Heart left ventricle (tissue), 16 donors: ENCODE measurements at regions not wholly inside any gene's neighbourhood (a gene's known extent, or its start where the extent isn't known, plus 50 kb on each side); places are given as distances from the start of the nearest gene placed in this dataset.

ENCODE experiments used
- ATAC-seq, 4 donors: fragments of 200-7000 bp; cut with Tn5 transposase; one replicate each; pipeline ENCODE4 v1.9.1; 2020 to 2022; ENCODE audit warnings: moderate library complexity in 4 of 4, mild to moderate bottlenecking in 3 of 4, moderate number of reproducible peaks in 1 of 4
- DNase-seq, 5 donors: peaks; one replicate each; pipeline ENCODE4 v3.0.0-alpha.2; 2020
- H3K27ac ChIP-seq, 12 donors: fragments of 200-600 bp; sonication (generic) in 4 of 12; one replicate each; pipeline versions ENCODE4 v1.5.0 to v1.8.0; 2016 to 2022; ENCODE audit warnings: mild to moderate bottlenecking in 2 of 12
- H3K27me3 ChIP-seq, 9 donors: fragments of 200-600 bp; sonication (generic) in 2 of 9; one replicate each; pipeline versions ENCODE4 v1.5.1 to v1.8.0; 2016 to 2022; ENCODE audit warnings: mild to moderate bottlenecking in 3 of 9
- H3K36me3 ChIP-seq, 9 donors: fragments of 200-600 bp; sonication (generic) in 2 of 9; one replicate each; pipeline versions ENCODE4 v1.5.0 to v1.8.0; 2018 to 2022; ENCODE audit warnings: mild to moderate bottlenecking in 2 of 9
- H3K4me1 ChIP-seq, 12 donors: fragments of 200-600 bp; sonication (generic) in 4 of 12; one replicate each; pipeline versions ENCODE4 v1.5.0 to v1.8.0; 2016 to 2022; ENCODE audit warnings: mild to moderate bottlenecking in 3 of 12
- H3K4me3 ChIP-seq, 12 donors: fragments of 200-600 bp; sonication (generic) in 4 of 12; one replicate each; pipeline versions ENCODE4 v1.5.0 to v1.8.0; 2017 to 2022; ENCODE audit warnings: mild to moderate bottlenecking in 9 of 12, moderate library complexity in 4 of 12
- H3K9me3 ChIP-seq, 12 donors: fragments of 200-600 bp; sonication (generic) in 4 of 12; one replicate each; pipeline versions ENCODE4 v1.5.0 to v1.8.0; 2016 to 2022; ENCODE audit warnings: mild to moderate bottlenecking in 1 of 12
- POLR2A ChIP-seq, 2 donors: fragments of 450-650 bp; IDR thresholded peaks; one replicate each; pipeline ENCODE4 v1.6.1; 2017; ENCODE audit warnings: antibody characterized with exemption in 2 of 2, mild to moderate bottlenecking in 2 of 2, moderate library complexity in 2 of 2
- WGBS, 4 donors: extraction: QIAGEN DNeasy Blood & Tissue Kit in 2 of 4; methylation state at CpG; one replicate each; pipeline versions ENCODE4 v1.1.5 to v1.1.7; 2013 to 2018; 5-methylcytosine and 5-hydroxymethylcytosine counted together
- intact Hi-C, 10 donors: fragments of 100-400 bp; cut with DNase I; formaldehyde crosslinking; loops; one replicate each; pipeline versions ENCODE4 v1.11.1 to v1.14.2; 2022
- TF ChIP-seq, protein P1 (sequence below), 12 donors: fragments of 200-600 bp; sonication (generic) in 4 of 12; IDR thresholded peaks; one replicate each; pipeline versions ENCODE4 v1.5.0 to v1.8.0; 2018 to 2022; ENCODE audit warnings: antibody characterized with exemption in 12 of 12, mild to moderate bottlenecking in 5 of 12
- donor health status: ischemic (EF 13 %, LVEDD 7.1; RV severe dilation, severe dysfunction).
- donor health status: healthy with polysubstance abuse.
- donor health status: DM: no; HTN: yes; CAD: no.
- donor health status: DM: no; HTN: no; CAD: no.
- donor health status: ischemic (EF 25% LVEDD 6.9; RV normal size, moderate dysfunction).
- donor health status: ischemic (EF 25% LVEDD 5.7; RV mildly dilated, moderate dysfunction).
- donor health status: healthy.
- donor health status: DM: yes; HTN: yes; CAD: no.
- donor health status: ischemic (EF 35%, LVEDD 5.7; RV mildly dilated, moderate dysfunction).
- donor health status: nonischemic (EF 11% LVEDD 7.7; RV severe dilation, severe dysfunction).
- donor health status: DM: yes; HTN: yes; CAD: no.
- donor health status: PGD.
- donor health status: ischemic (EF 29% LVEDD 5.4; RV normal size, mild dysfunction).
- donor health status: nonischemic (EF 23%, LVEDD 6.1; RV moderate dilation, normal function).

DNA sequence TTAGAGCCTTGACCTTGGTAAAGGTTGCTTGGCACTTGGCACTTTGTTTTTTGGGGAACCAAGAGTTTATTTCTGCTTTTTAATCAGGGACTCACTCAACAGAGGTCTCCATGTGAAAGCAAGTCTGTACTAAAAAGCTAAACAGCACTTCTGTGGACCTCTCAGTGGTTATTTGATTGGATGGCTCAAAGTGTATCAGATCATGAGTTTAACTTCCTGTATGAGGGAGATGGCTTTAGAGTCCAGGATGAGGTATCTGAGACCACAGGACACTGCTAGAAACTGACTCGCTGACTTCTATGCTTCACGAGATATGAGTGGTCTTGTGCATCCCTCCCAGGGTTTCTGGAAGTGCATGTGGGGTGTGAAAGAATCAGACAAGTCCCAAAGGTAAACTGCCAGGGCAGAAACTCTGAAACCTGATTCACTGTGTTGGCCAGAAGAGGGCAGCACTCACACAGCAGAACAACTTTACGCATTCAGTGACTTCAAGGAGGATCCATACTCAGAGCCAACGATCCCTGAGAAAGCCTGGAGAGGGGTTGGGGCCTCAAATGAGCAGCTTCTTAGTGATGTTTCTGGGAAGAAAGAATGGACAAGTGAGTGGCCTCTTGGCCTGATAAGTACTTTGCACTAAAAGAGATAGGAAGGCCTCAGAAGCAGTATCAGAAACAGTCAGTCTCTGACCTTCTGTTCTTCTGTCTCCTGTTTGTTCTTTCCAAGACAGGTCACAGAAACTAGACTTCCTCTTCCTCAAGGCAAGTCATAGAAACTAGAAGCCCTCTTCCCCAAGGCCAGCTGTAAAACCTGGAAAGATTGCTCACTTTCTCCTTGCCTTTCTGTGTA lies 220.3 kb upstream of the CXCL13 start:
- Histone ChIP-seq H3K36me3 (no peaks in the 10 kb centered on the region), H3K4me3 (no peak overlapping the region), H3K27me3 (no peaks in the 10 kb centered on the region), H3K4me1 (peaks cover 0 to 5% (median 0%) of the 10 kb centered on the region in 12 donors), H3K9me3 (no peaks in the 10 kb centered on the region), H3K27ac (no peak overlapping the region)
- peak; percentile 61 to 83 (median 78) for ATAC-seq
- peak in 4 of 5 donors; percentile 43 to 60 (median 52) for DNase-seq
- 2 to 7% (median 6%) methylated on average over 4 of the region's 4 CpGs for WGBS, 4 donors
- TF ChIP-seq, protein P1, sequence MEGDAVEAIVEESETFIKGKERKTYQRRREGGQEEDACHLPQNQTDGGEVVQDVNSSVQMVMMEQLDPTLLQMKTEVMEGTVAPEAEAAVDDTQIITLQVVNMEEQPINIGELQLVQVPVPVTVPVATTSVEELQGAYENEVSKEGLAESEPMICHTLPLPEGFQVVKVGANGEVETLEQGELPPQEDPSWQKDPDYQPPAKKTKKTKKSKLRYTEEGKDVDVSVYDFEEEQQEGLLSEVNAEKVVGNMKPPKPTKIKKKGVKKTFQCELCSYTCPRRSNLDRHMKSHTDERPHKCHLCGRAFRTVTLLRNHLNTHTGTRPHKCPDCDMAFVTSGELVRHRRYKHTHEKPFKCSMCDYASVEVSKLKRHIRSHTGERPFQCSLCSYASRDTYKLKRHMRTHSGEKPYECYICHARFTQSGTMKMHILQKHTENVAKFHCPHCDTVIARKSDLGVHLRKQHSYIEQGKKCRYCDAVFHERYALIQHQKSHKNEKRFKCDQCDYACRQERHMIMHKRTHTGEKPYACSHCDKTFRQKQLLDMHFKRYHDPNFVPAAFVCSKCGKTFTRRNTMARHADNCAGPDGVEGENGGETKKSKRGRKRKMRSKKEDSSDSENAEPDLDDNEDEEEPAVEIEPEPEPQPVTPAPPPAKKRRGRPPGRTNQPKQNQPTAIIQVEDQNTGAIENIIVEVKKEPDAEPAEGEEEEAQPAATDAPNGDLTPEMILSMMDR (IDR thresholded peaks at IDR 0.05) = peak; percentile 63 to 89 (median 80)
- no peak for TF ChIP-seq POLR2A (IDR thresholded peaks at IDR 0.05)
- intact Hi-C loops = loop anchor here (1.0 to 10.0 kb wide), 12 partner anchors 47 to 313 kb away; partner anchors contain the start of gene CXCL13 (in 1 of the 10)

DNA sequence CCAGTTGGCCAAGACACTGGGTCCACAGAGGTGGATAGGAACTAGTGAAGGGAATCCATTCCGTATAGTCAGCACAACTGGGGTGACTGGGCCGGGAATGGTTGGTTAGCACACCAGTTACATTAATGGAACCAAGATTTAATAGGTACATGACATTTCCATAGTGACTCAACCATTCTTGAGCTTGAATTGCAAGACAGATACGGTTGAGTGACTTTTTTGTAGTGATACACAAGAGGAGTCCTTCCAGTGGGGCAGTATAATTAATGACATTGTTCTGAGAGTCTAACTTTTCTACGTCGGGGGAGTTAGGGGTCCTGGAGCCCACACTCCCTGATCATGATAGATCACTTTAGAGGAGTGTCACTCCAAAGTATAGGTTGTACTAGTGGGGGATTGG lies 211.6 kb upstream of the CXCL13 start:
- Histone ChIP-seq H3K27ac (no peak overlapping the region), H3K9me3 (no peaks in the 10 kb centered on the region), H3K36me3 (no peaks in the 10 kb centered on the region), H3K4me3 (no peak overlapping the region), H3K4me1 (no peaks in the 10 kb centered on the region), H3K27me3 (no peaks in the 10 kb centered on the region)
- 77 to 90% (median 82%) methylated on average over 5 of the region's 5 CpGs for WGBS, 4 donors
- intact Hi-C loops = no loop called here
- TF ChIP-seq, protein P1 (IDR thresholded peaks at IDR 0.05) = no peak
- no peak for TF ChIP-seq POLR2A (IDR thresholded peaks at IDR 0.05)
- DNase-seq = no peak
- no peak for ATAC-seq

DNA sequence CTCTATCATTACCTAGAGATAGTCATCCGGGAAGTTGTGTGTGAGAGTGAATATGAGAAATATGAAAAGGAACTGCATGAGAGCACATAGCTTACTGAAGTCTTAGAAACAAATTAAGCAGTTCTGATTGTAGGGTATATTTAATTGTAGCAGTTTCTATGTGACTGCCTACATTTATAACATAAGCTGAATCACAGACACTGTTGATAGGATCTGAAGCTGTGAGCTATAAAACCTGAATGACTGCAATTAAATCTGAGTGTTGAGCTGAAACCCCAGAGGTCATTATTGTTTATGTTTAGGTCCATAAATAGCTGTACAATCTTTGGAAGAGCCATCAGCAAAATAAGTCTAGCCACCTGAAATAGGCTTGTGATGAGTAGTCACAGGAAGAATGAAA lies 210.1 kb upstream of the CXCL13 start:
- Histone ChIP-seq H3K36me3 (no peaks in the 10 kb centered on the region), H3K4me1 (no peaks in the 10 kb centered on the region), H3K27me3 (no peaks in the 10 kb centered on the region), H3K27ac (no peak overlapping the region), H3K9me3 (no peaks in the 10 kb centered on the region), H3K4me3 (no peak overlapping the region)
- DNase-seq (no peak), ATAC-seq (no peak)
- TF ChIP-seq, protein P1 (IDR thresholded peaks at IDR 0.05) = no peak
- TF ChIP-seq POLR2A (IDR thresholded peaks at IDR 0.05) = no peak
- intact Hi-C loops = no loop called here
- WGBS, 4 donors = 73 to 82% (median 76%) methylated on average over 1 of the region's 1 CpG

DNA sequence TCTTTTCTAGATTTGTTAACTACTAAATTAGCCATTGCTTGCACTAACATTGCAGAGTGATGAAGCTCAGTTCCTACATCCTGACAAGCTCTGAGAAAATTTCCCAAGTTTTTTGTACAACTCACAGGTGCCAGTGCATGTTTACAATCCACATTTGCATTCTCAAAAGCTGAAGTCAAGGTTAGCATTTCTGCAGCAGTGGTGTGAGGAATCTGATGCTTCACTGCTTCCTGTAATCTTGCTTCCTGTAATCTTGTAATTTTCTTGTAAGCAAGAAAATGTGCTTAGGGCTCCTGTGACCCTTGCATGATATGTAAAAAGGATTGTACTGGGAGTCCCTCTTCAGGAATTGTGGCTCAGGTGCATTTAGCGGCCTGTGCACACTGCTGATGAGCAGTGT lies 207.4 kb upstream of the CXCL13 start:
- 80 to 100% (median 95%) methylated on average over 1 of the region's 1 CpG for WGBS, 4 donors
- no peaks in the 10 kb centered on the region for H3K27me3 ChIP-seq
- H3K27ac ChIP-seq = no peak overlapping the region
- H3K36me3 ChIP-seq = no peaks in the 10 kb centered on the region
- H3K4me3 ChIP-seq = no peak overlapping the region
- no peaks in the 10 kb centered on the region for H3K9me3 ChIP-seq
- TF ChIP-seq, protein P1 (IDR thresholded peaks at IDR 0.05) = no peak
- TF ChIP-seq POLR2A (IDR thresholded peaks at IDR 0.05) = no peak
- H3K4me1 ChIP-seq = no peaks in the 10 kb centered on the region
- DNase-seq (no peak), ATAC-seq (no peak)
- intact Hi-C loops = no loop called here
